CD4-positive, alpha-beta T cell (primary cell): ENCODE measurements at regions not wholly inside any gene's neighbourhood (a gene's known extent, or its start where the extent isn't known, plus 50 kb on each side); places are given as distances from the start of the nearest gene placed in this dataset.

Experiments
- ATAC-seq: fragments of 200-7000 bp; cut with Tn5 transposase; one replicate; pipeline ENCODE4 v1.10.0; 2022; ENCODE audit warnings: mild to moderate bottlenecking; ENCODE audit not compliant: poor library complexity
- CTCF ChIA-PET: fragments of 350-600 bp; sonication (Branson Sonifier 250); formaldehyde crosslinking; loops from one replicate; lab custom pipeline; 2021; ENCODE audit warnings: antibody characterized with exemption, inconsistent platforms; lab: Charles Lee
- POLR2A ChIA-PET: fragments of 350-600 bp; sonication (Branson Sonifier 250); formaldehyde crosslinking; loops from one replicate; lab custom pipeline; 2021; ENCODE audit warnings: antibody characterized with exemption, inconsistent platforms; lab: Charles Lee
- DNase-seq, 14 experiments: peaks; one replicate each; pipeline ENCODE4 v3.0.0-alpha.2; 2013 to 2020; ENCODE audit warnings: mixed read lengths in 2 of 14
- H3K27ac ChIP-seq, 2 donors: one replicate each; pipeline versions ENCODE4 v1.5.1 to v1.7.0; 2013; ENCODE audit warnings: low read length in 2 of 2, low read depth in 1 of 2, mild to moderate bottlenecking in 1 of 2
- H3K27me3 ChIP-seq, 2 experiments: 1 replicate in 1 of 2; 2 replicates in 1 of 2; pipeline versions ENCODE4 v1.6.1 to v1.7.0; 2013; ENCODE audit warnings: low read length in 2 of 2, control low read depth in 1 of 2, mild to moderate bottlenecking in 1 of 2, moderate library complexity in 1 of 2; ENCODE audit not compliant: insufficient read depth in 2 of 2, control insufficient read depth in 1 of 2
- H3K36me3 ChIP-seq: one replicate; pipeline ENCODE4 v1.6.1; 2013; ENCODE audit warnings: low read length, control low read depth; ENCODE audit not compliant: insufficient read depth
- H3K4me1 ChIP-seq: one replicate; pipeline ENCODE4 v1.6.1; 2013; ENCODE audit warnings: low read length, control low read depth; ENCODE audit not compliant: insufficient read depth
- H3K4me3 ChIP-seq: one replicate; pipeline ENCODE4 v1.5.1; 2013; ENCODE audit warnings: mild to moderate bottlenecking, low read length, moderate library complexity
- H3K9me3 ChIP-seq, 2 experiments: 1 replicate in 1 of 2; 2 replicates in 1 of 2; pipeline versions ENCODE4 v1.6.1 to v1.7.0; 2013; ENCODE audit warnings: low read length in 2 of 2, mild to moderate bottlenecking in 2 of 2, control low read depth in 1 of 2, moderate library complexity in 1 of 2; ENCODE audit not compliant: control insufficient read depth in 1 of 2, insufficient read depth in 1 of 2
- H3K27ac Mint-ChIP-seq: one replicate; pipeline ENCODE4 v1.8.0; 2020; ENCODE audit warnings: mixed read lengths
- H3K27me3 Mint-ChIP-seq: one replicate; pipeline ENCODE4 v1.8.0; 2021; ENCODE audit warnings: mixed read lengths
- H3K36me3 Mint-ChIP-seq: one replicate; pipeline ENCODE4 v1.8.0; 2021; ENCODE audit warnings: low read depth, mixed read lengths
- H3K4me1 Mint-ChIP-seq: one replicate; pipeline ENCODE4 v1.8.0; 2021; ENCODE audit warnings: low read depth, mixed read lengths
- H3K4me3 Mint-ChIP-seq: one replicate; pipeline ENCODE4 v1.8.0; 2020; ENCODE audit warnings: mild to moderate bottlenecking, mixed read lengths
- H3K9me3 Mint-ChIP-seq: one replicate; pipeline ENCODE4 v1.8.0; 2020; ENCODE audit warnings: mixed read lengths
- CTCF ChIP-seq: fragments of 200-600 bp; IDR thresholded peaks from one replicate; pipeline ENCODE4 v1.8.0; 2022; ENCODE audit warnings: antibody characterized with exemption, mild to moderate bottlenecking
- intact Hi-C, 2 experiments: fragments of 100-400 bp; cut with DNase I in 1 of 2; cut with micrococcal nuclease in 1 of 2; formaldehyde crosslinking; loops; one replicate each; pipeline versions ENCODE4 v1.15.1 to v1.9.0; 2023 to 2025; cut with DNase I, micrococcal nuclease

- Mint-ChIP-seq H3K36me3 (no peaks in the 10 kb centered on the region), H3K9me3 (no peaks in the 10 kb centered on the region), H3K27me3 (no peaks in the 10 kb centered on the region), H3K4me3 (no peak overlapping the region), H3K27ac (no peak overlapping the region), H3K4me1 (no peaks in the 10 kb centered on the region)
- H3K4me3 ChIP-seq, result no peak overlapping the region
- H3K36me3 ChIP-seq, result no peaks in the 10 kb centered on the region
- ChIA-PET POLR2A (no interaction called here), CTCF (no interaction called here)
- no peak overlapping the region for H3K27ac ChIP-seq
- no peak for DNase-seq
- intact Hi-C loops, result no loop called here
- H3K27me3 ChIP-seq, result no peaks in the 10 kb centered on the region
- no peaks in the 10 kb centered on the region for H3K4me1 ChIP-seq
- ATAC-seq, result no peak
- no peak for TF ChIP-seq CTCF
- no peaks in the 10 kb centered on the region for H3K9me3 ChIP-seq
These were observed 1014.8 kb downstream of the NR2F1-AS1 start for GRCh38 chr5:92566113-92566786.

- no peaks in the 10 kb centered on the region for H3K36me3 ChIP-seq
- TF ChIP-seq CTCF, result no peak
- H3K27ac ChIP-seq, result no peak overlapping the region
- Mint-ChIP-seq H3K4me1 (no peaks in the 10 kb centered on the region), H3K4me3 (no peak overlapping the region), H3K9me3 (no peaks in the 10 kb centered on the region), H3K27me3 (no peaks in the 10 kb centered on the region), H3K27ac (no peak overlapping the region), H3K36me3 (no peaks in the 10 kb centered on the region)
- ATAC-seq, result no peak
- CTCF ChIA-PET, result no interaction called here
- POLR2A ChIA-PET, result no interaction called here
- intact Hi-C loops, result no loop called here
- no peaks in the 10 kb centered on the region for H3K9me3 ChIP-seq
- no peaks in the 10 kb centered on the region for H3K4me1 ChIP-seq
- DNase-seq, result no peak
- H3K27me3 ChIP-seq, result no peaks in the 10 kb centered on the region
- no peak overlapping the region for H3K4me3 ChIP-seq
These were observed 1015.3 kb downstream of the NR2F1-AS1 start for GRCh38 chr5:92565673-92566072.

GRCh38 chr5:92562065-92562464 is 1019.0 kb downstream of the NR2F1-AS1 start:
- Histone ChIP-seq H3K27me3 (no peaks in the 10 kb centered on the region), H3K36me3 (no peaks in the 10 kb centered on the region), H3K4me3 (no peak overlapping the region), H3K4me1 (no peaks in the 10 kb centered on the region), H3K9me3 (no peaks in the 10 kb centered on the region), H3K27ac (no peak overlapping the region)
- no peak for ATAC-seq
- intact Hi-C loops, result no loop called here
- Mint-ChIP-seq H3K4me1 (no peaks in the 10 kb centered on the region), H3K4me3 (no peak overlapping the region), H3K27ac (no peak overlapping the region), H3K9me3 (no peaks in the 10 kb centered on the region), H3K36me3 (no peaks in the 10 kb centered on the region), H3K27me3 (no peaks in the 10 kb centered on the region)
- POLR2A ChIA-PET, result no interaction called here
- CTCF ChIA-PET, result no interaction called here
- no peak for DNase-seq
- TF ChIP-seq CTCF, result no peak
